ENCODE measurements at regions not wholly inside any gene's neighbourhood (a gene's known extent, or its start where the extent isn't known, plus 50 kb on each side); places are given as distances from the start of the nearest gene placed in this dataset.

DNA sequence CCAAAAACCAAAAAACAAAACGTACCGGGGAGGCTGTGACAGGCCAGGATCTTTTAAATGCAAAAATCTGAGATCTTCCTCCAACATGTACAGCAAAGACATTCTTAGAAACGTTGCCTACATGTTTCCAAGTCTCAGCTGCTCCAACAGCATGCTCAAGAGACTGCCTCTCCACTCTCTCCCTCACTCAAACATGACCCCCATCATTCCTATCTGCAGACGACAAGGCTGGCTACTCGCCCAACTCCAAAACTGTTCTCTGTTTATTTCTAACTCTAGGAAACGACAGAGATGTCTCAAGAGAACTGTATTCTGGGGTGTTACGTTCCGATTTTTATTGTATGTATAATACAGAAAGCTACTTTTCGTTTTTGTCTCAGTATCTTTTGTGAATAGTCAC, 57.5 kb upstream of the TMCC3 start:
- TF ChIP-seq, protein P1, sequence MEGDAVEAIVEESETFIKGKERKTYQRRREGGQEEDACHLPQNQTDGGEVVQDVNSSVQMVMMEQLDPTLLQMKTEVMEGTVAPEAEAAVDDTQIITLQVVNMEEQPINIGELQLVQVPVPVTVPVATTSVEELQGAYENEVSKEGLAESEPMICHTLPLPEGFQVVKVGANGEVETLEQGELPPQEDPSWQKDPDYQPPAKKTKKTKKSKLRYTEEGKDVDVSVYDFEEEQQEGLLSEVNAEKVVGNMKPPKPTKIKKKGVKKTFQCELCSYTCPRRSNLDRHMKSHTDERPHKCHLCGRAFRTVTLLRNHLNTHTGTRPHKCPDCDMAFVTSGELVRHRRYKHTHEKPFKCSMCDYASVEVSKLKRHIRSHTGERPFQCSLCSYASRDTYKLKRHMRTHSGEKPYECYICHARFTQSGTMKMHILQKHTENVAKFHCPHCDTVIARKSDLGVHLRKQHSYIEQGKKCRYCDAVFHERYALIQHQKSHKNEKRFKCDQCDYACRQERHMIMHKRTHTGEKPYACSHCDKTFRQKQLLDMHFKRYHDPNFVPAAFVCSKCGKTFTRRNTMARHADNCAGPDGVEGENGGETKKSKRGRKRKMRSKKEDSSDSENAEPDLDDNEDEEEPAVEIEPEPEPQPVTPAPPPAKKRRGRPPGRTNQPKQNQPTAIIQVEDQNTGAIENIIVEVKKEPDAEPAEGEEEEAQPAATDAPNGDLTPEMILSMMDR (IDR thresholded peaks at IDR 0.05 in 4 of 5, conservative IDR thresholded peaks at IDR 0.05 in 1 of 5) = no peak
- no peak for TF ChIP-seq POLR2A (IDR thresholded peaks at IDR 0.05)

Data from gastrocnemius medialis (tissue), 4 donors.